ENCODE measurements at regions not wholly inside any gene's neighbourhood (a gene's known extent, or its start where the extent isn't known, plus 50 kb on each side); places are given as distances from the start of the nearest gene placed in this dataset.

- TF ChIP-seq CTCF (IDR thresholded peaks at IDR 0.05; ENCODE audit: low read length, missing control alignments) = peak; percentile 83
- H3K4me3 ChIP-seq (replicated peaks; ENCODE audit: low read depth, low read length) = no peak overlapping the region
- peak; percentile 69 for DNase-seq (ENCODE audit: low read depth)
Measured at GRCh38 chr11:112795142-112795815, 165.9 kb upstream of the NCAM1 start.

- no peak overlapping the region for H3K4me3 ChIP-seq (replicated peaks; ENCODE audit: low read depth, low read length)
- DNase-seq (ENCODE audit: low read depth) = no peak
- TF ChIP-seq CTCF (IDR thresholded peaks at IDR 0.05; ENCODE audit: low read length, missing control alignments) = no peak
Measured at GRCh38 chr11:112795911-112796649, 165.1 kb upstream of the NCAM1 start.

- no peak overlapping the region for H3K4me3 ChIP-seq (replicated peaks; ENCODE audit: low read depth, low read length)
- no peak for TF ChIP-seq CTCF (IDR thresholded peaks at IDR 0.05; ENCODE audit: low read length, missing control alignments)
- DNase-seq (ENCODE audit: low read depth) = no peak
Measured at GRCh38 chr11:112797092-112797491, 164.1 kb upstream of the NCAM1 start.

GRCh38 chr11:112797648-112798293, 163.4 kb upstream of the NCAM1 start:
- TF ChIP-seq CTCF (IDR thresholded peaks at IDR 0.05; ENCODE audit: low read length, missing control alignments) = peak; percentile 68
- DNase-seq (ENCODE audit: low read depth) = peak; percentile 62
- no peak overlapping the region for H3K4me3 ChIP-seq (replicated peaks; ENCODE audit: low read depth, low read length)

- no peak for DNase-seq (ENCODE audit: low read depth)
- TF ChIP-seq CTCF (IDR thresholded peaks at IDR 0.05; ENCODE audit: low read length, missing control alignments) = no peak
- H3K4me3 ChIP-seq (replicated peaks; ENCODE audit: low read depth, low read length) = no peak overlapping the region
Measured at GRCh38 chr11:112801025-112801816, 160.0 kb upstream of the NCAM1 start.

GRCh38 chr11:112801817-112802088, 159.5 kb upstream of the NCAM1 start:
- no peak for DNase-seq (ENCODE audit: low read depth)
- TF ChIP-seq CTCF (IDR thresholded peaks at IDR 0.05; ENCODE audit: low read length, missing control alignments) = no peak
- no peak overlapping the region for H3K4me3 ChIP-seq (replicated peaks; ENCODE audit: low read depth, low read length)
